RWPE2 (cell line): ENCODE measurements at regions not wholly inside any gene's neighbourhood (a gene's known extent, or its start where the extent isn't known, plus 50 kb on each side); places are given as distances from the start of the nearest gene placed in this dataset.

ENCODE experiments used
- ATAC-seq: fragments of 200-7000 bp; cut with Tn5 transposase; 3 replicates; pipeline ENCODE4 v1.9.1; 2021; ENCODE audit warnings: low read depth
- DNase-seq: peaks from one replicate; pipeline ENCODE4 v3.0.0-alpha.2; 2020; ENCODE audit warnings: low spot score
- H3K27ac ChIP-seq: fragments of 450-650 bp; 2 replicates; pipeline ENCODE4 v1.5.1; 2017; ENCODE audit warnings: mild to moderate bottlenecking; ENCODE audit not compliant: poor library complexity, severe bottlenecking
- H3K27me3 ChIP-seq: fragments of 250-450 bp; sonication (Bioruptor Pico); 2 replicates; pipeline ENCODE4 v1.5.1; 2021; ENCODE audit warnings: mild to moderate bottlenecking, moderate library complexity; ENCODE audit not compliant: insufficient read depth, poor library complexity, severe bottlenecking
- H3K36me3 ChIP-seq: fragments of 250-450 bp; sonication (Bioruptor Pico); 2 replicates; pipeline ENCODE4 v1.5.1; 2020; ENCODE audit warnings: low read depth, mild to moderate bottlenecking, moderate library complexity
- H3K4me1 ChIP-seq: fragments of 250-450 bp; sonication (Bioruptor Pico); 2 replicates; pipeline ENCODE4 v1.5.1; 2021; ENCODE audit warnings: mild to moderate bottlenecking, moderate library complexity; ENCODE audit not compliant: insufficient read depth, poor library complexity, severe bottlenecking
- H3K4me3 ChIP-seq: fragments of 250-450 bp; sonication (Bioruptor Pico); 2 replicates; pipeline ENCODE4 v1.5.1; 2021; ENCODE audit warnings: mild to moderate bottlenecking, moderate library complexity; ENCODE audit not compliant: severe bottlenecking
- H3K9me3 ChIP-seq: fragments of 250-450 bp; sonication (Bioruptor Pico); 2 replicates; pipeline ENCODE4 v1.5.1; 2021; ENCODE audit warnings: mild to moderate bottlenecking, moderate library complexity; ENCODE audit not compliant: severe bottlenecking
- TF ChIP-seq, protein P1 (sequence below): fragments of 450-650 bp; IDR thresholded peaks from one replicate; pipeline ENCODE4 v1.5.1; 2017; ENCODE audit warnings: mild to moderate bottlenecking, moderate library complexity; ENCODE audit not compliant: poor library complexity, severe bottlenecking

DNA sequence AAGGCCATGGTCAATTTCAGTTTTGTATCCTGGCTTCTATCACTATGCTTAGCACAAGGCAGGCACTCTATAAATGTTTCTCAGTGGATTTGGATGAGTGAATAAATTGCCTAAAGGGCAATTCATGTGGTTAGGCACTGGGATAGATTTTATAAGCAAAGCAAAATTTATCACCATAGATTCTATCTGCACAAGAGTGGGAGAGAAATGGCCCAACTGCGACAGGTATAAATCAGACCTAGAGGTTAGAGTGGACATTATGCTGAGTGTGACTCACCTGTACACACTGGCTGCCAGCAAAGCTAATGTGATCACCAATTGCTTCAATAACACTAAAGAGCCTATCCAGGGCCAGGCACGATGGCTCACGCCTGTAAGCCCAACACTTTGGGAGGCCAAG is 514.0 kb downstream of the BUD13 start:
- TF ChIP-seq, protein P1, sequence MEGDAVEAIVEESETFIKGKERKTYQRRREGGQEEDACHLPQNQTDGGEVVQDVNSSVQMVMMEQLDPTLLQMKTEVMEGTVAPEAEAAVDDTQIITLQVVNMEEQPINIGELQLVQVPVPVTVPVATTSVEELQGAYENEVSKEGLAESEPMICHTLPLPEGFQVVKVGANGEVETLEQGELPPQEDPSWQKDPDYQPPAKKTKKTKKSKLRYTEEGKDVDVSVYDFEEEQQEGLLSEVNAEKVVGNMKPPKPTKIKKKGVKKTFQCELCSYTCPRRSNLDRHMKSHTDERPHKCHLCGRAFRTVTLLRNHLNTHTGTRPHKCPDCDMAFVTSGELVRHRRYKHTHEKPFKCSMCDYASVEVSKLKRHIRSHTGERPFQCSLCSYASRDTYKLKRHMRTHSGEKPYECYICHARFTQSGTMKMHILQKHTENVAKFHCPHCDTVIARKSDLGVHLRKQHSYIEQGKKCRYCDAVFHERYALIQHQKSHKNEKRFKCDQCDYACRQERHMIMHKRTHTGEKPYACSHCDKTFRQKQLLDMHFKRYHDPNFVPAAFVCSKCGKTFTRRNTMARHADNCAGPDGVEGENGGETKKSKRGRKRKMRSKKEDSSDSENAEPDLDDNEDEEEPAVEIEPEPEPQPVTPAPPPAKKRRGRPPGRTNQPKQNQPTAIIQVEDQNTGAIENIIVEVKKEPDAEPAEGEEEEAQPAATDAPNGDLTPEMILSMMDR = no peak
- H3K27ac ChIP-seq = no peak overlapping the region
- H3K4me1 ChIP-seq = no peaks in the 10 kb centered on the region
- peaks cover 4% of the 10 kb centered on the region for H3K27me3 ChIP-seq
- H3K4me3 ChIP-seq = no peak overlapping the region
- no peaks in the 10 kb centered on the region for H3K36me3 ChIP-seq
- no peak for ATAC-seq
- DNase-seq = no peak
- peaks cover 2% of the 10 kb centered on the region for H3K9me3 ChIP-seq

DNA sequence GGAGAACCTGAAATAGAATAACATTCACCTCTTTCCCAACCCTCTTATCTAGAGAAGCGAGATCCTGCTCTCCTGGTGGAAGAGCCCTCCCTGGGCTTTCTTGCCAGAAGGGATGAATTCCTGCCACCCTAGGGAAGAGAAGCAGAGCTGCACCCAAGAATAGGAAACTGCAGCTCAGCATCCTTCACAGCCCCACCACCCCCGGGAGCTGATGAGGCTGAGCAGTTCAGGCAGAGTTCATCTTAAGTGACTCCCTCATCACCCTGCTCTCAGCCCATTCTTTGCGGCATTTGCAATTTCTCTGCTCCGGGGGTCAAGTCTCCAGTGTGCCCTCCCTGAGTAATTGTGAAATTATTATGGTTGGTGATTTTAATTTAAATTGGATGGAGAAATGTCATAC is 514.9 kb downstream of the BUD13 start:
- Histone ChIP-seq H3K9me3 (peaks cover 2% of the 10 kb centered on the region), H3K36me3 (no peaks in the 10 kb centered on the region), H3K27me3 (no peaks in the 10 kb centered on the region), H3K4me3 (no peak overlapping the region), H3K27ac (no peak overlapping the region), H3K4me1 (no peaks in the 10 kb centered on the region)
- DNase-seq (no peak), ATAC-seq (no peak)
- TF ChIP-seq, protein P1 = no peak

DNA sequence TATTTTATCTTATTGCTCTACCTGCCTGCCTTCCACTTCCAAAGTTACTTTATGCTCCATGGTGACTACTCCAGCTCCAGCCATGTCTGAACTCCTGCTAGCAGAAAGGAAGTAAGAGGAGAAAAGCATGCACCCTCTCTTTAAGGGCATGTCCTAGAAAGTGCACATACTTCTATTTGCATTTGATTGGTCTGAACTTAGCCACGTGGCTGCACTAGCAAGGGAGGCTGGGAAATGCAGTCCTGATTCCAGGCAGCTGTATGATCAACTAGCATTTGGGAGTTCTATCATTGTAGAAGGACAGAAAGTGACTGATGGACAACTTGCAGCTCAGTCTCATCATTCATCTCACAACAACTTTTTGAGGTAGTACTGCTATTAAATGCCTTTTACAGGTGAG is 515.7 kb downstream of the BUD13 start:
- TF ChIP-seq, protein P1 = no peak
- no peaks in the 10 kb centered on the region for H3K27me3 ChIP-seq
- no peak overlapping the region for H3K27ac ChIP-seq
- H3K36me3 ChIP-seq = no peaks in the 10 kb centered on the region
- no peak overlapping the region for H3K4me3 ChIP-seq
- peaks cover 2% of the 10 kb centered on the region for H3K9me3 ChIP-seq
- no peak for DNase-seq
- H3K4me1 ChIP-seq = no peaks in the 10 kb centered on the region
- no peak; the same call in 2 of the 3 replicates for ATAC-seq

DNA sequence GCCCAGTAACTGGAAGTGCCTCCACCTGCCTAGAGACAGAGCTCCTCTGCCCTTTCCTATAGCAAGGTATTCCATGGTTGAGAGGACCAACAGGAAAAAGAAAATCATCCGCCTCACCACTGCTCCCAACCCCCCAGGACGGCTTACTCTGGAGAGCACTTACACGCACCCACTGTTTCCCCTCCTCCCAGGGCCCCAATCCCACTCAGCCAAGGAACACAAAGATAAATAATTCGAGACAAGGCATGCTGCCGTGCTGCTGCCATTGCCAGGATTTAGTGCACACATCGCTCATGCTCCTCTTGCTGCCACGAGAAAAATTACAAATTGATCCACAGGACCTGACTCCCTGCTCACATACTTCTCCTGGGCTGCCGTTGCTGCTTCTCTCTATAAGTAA is 516.6 kb downstream of the BUD13 start:
- Histone ChIP-seq H3K9me3 (peaks cover 2% of the 10 kb centered on the region), H3K27ac (no peak overlapping the region), H3K4me1 (no peaks in the 10 kb centered on the region), H3K4me3 (no peak overlapping the region), H3K27me3 (no peaks in the 10 kb centered on the region), H3K36me3 (no peaks in the 10 kb centered on the region)
- ATAC-seq (no peak), DNase-seq (no peak)
- TF ChIP-seq, protein P1 = no peak

DNA sequence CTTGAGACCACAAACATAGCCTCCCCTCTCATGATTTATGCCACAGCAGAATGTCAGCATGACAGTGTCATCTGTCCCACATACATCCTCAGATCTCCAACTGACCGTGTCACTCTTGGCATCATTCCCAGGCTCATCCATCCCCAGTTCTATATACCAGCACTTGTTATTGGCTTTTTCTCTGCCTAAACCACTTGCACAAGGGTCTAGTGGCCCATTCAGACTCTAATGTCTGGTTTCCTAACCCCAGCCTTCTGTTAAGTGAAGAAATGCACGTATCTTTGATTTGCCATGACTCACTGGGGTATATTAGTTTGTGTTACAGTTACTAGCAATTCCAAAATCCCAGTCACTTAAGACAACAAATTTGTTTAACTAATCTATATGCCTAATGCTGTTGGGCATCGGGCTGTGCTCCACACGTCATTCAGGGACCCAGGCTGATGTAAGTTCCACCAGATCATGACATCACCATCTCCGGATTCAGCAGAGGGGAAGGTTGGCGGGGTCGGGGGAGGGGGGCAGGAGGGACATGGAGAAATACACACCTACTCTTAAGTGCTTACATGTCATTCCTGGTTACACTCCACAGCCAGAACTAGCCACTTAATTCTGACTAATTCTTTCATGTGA is 517.4 kb downstream of the BUD13 start:
- peaks cover 2% of the 10 kb centered on the region for H3K9me3 ChIP-seq
- H3K27ac ChIP-seq = no peak overlapping the region
- TF ChIP-seq, protein P1 = no peak
- no peak for DNase-seq
- no peaks in the 10 kb centered on the region for H3K27me3 ChIP-seq
- H3K4me1 ChIP-seq = no peaks in the 10 kb centered on the region
- no peak for ATAC-seq
- H3K4me3 ChIP-seq = no peak overlapping the region
- no peaks in the 10 kb centered on the region for H3K36me3 ChIP-seq
